Lower leg skin (tissue), 3 donors: ENCODE measurements at regions not wholly inside any gene's neighbourhood (a gene's known extent, or its start where the extent isn't known, plus 50 kb on each side); places are given as distances from the start of the nearest gene placed in this dataset.

Experiments
- CTCF ChIP-seq, 3 donors: fragments of 450-650 bp; IDR thresholded peaks; one replicate each; pipeline ENCODE4 v1.5.1; 2016; ENCODE audit warnings: antibody characterized with exemption in 3 of 3, mild to moderate bottlenecking in 3 of 3, moderate library complexity in 2 of 3
- POLR2A ChIP-seq, 2 donors: fragments of 450-650 bp; IDR thresholded peaks; one replicate each; pipeline ENCODE4 v1.6.1; 2016 to 2017; ENCODE audit warnings: antibody characterized with exemption in 2 of 2, mild to moderate bottlenecking in 1 of 2, moderate library complexity in 1 of 2

- TF ChIP-seq CTCF (IDR thresholded peaks at IDR 0.05): no peak
- TF ChIP-seq POLR2A (IDR thresholded peaks at IDR 0.05): no peak
Observed at GRCh38 chr16:22672830-22673210, 141.1 kb upstream of the HS3ST2 start.
